ENCODE measurements at regions not wholly inside any gene's neighbourhood (a gene's known extent, or its start where the extent isn't known, plus 50 kb on each side); places are given as distances from the start of the nearest gene placed in this dataset.

DNA sequence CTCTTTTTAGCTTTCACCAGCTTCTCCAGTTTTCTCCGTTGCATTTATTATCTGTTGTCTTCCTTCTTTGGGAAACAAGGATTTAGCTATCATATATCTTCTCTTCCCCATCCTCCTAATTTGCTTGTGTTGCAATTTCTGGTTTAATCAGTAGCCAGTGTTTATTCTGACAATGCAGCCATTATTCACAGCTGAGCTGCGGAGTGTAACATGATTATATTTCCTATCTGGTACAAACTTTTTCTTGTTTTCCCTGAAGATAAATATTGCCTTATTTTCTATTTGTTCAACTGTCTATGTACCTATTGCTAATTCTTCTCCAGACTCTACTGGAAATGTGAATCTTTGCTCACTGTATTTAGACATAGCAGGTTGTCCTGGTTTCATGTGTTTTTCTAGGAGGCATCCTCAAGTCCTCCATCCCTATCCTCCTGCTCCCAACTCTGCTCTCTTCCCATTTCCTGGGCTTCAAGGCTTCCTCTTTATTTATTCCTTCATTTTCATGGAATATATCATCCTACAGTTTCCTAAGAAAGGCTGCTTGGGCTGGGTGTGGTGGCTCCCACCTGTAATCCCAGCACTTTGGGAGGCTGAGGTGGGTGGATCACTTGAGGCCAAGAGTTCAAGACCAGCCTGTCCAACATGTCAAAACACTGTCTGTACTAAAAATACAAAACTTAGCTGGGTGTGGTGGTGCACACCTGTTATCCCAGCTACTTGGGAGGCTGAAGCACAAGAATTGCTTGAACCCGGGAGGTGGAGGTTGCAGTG, 72.4 kb upstream of the KDM7A start:
- Histone ChIP-seq H3K4me1 (ENCODE audit: low read length) (peaks cover 10% of the 10 kb centered on the region), H3K4me3 (ENCODE audit: low read length) (no peak overlapping the region), H3K36me3 (replicated peaks; ENCODE audit: insufficient read depth, low read length) (no peaks in the 10 kb centered on the region), H3F3A (ENCODE audit: insufficient read depth, low read length) (peaks cover 9% of the 10 kb centered on the region; the same call in 1 of the 2 replicates), H3K27me3 (replicated peaks; ENCODE audit: insufficient read depth, low read length) (peaks cover 10% of the 10 kb centered on the region), H2AFZ (ENCODE audit: low read length) (no peak overlapping the region), H3K27ac (ENCODE audit: low read length) (no peak overlapping the region), H4K20me1 (ENCODE audit: insufficient read depth, low read length) (no peaks in the 10 kb centered on the region), H3K79me2 (ENCODE audit: low read length) (no peaks in the 10 kb centered on the region), H3K9me3 (replicated peaks; ENCODE audit: insufficient read depth, low read length) (no peaks in the 10 kb centered on the region), H3K4me2 (ENCODE audit: low read depth, low read length) (no peak overlapping the region), H3K9ac (ENCODE audit: low read length) (no peak overlapping the region), H3K9me2 (replicated peaks; ENCODE audit: insufficient read depth, low read length) (no peaks in the 10 kb centered on the region)
- TF ChIP-seq EZH2 (optimal IDR thresholded peaks at IDR 0.05; ENCODE audit: low read depth, low read length) = no peak
- TF ChIP-seq EZH2phosphoT487 (IDR thresholded peaks at IDR 0.05; ENCODE audit: low read length) = no peak
- TF ChIP-seq, protein P1, sequence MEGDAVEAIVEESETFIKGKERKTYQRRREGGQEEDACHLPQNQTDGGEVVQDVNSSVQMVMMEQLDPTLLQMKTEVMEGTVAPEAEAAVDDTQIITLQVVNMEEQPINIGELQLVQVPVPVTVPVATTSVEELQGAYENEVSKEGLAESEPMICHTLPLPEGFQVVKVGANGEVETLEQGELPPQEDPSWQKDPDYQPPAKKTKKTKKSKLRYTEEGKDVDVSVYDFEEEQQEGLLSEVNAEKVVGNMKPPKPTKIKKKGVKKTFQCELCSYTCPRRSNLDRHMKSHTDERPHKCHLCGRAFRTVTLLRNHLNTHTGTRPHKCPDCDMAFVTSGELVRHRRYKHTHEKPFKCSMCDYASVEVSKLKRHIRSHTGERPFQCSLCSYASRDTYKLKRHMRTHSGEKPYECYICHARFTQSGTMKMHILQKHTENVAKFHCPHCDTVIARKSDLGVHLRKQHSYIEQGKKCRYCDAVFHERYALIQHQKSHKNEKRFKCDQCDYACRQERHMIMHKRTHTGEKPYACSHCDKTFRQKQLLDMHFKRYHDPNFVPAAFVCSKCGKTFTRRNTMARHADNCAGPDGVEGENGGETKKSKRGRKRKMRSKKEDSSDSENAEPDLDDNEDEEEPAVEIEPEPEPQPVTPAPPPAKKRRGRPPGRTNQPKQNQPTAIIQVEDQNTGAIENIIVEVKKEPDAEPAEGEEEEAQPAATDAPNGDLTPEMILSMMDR (IDR thresholded peaks at IDR 0.05; ENCODE audit: low read length) = no peak
- no peak for DNase-seq

DNA sequence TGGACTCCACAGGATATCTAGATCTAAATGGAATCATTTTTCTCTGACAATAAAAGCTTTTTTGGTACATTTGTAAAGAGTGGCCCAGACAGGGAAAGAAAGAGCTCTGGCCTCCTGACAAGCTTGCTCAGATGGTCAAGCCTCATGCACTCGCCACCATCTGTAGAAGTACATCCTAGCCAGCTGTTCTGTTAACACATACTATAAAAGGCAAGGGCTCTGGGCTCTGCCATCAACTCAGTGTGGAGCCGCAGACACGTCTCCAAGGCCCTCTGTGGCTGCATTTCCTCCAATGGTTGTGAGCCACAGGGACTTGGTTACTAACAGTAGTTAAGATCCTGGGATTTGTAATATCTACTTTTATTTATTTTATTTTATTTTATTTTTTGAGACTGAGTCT, 70.8 kb upstream of the KDM7A start:
- no peak overlapping the region for H3K4me3 ChIP-seq (ENCODE audit: low read length)
- H3K36me3 ChIP-seq (replicated peaks; ENCODE audit: insufficient read depth, low read length) = no peaks in the 10 kb centered on the region
- H3K9me3 ChIP-seq (replicated peaks; ENCODE audit: insufficient read depth, low read length) = no peaks in the 10 kb centered on the region
- H4K20me1 ChIP-seq (ENCODE audit: insufficient read depth, low read length) = no peaks in the 10 kb centered on the region
- no peak for DNase-seq
- H3K9ac ChIP-seq (ENCODE audit: low read length) = no peak overlapping the region
- TF ChIP-seq EZH2phosphoT487 (IDR thresholded peaks at IDR 0.05; ENCODE audit: low read length) (no peak), EZH2 (optimal IDR thresholded peaks at IDR 0.05; ENCODE audit: low read depth, low read length) (no peak)
- TF ChIP-seq, protein P1 (IDR thresholded peaks at IDR 0.05; ENCODE audit: low read length) = no peak
- H3K4me2 ChIP-seq (ENCODE audit: low read depth, low read length) = no peak overlapping the region
- H2AFZ ChIP-seq (ENCODE audit: low read length) = no peak overlapping the region
- H3K9me2 ChIP-seq (replicated peaks; ENCODE audit: insufficient read depth, low read length) = no peaks in the 10 kb centered on the region
- peaks cover 20% of the 10 kb centered on the region for H3K27me3 ChIP-seq (replicated peaks; ENCODE audit: insufficient read depth, low read length)
- H3K4me1 ChIP-seq (ENCODE audit: low read length) = peaks cover 3% of the 10 kb centered on the region
- no peaks in the 10 kb centered on the region for H3K79me2 ChIP-seq (ENCODE audit: low read length)
- no peak overlapping the region for H3K27ac ChIP-seq (ENCODE audit: low read length)
- peaks cover 4% of the 10 kb centered on the region for H3F3A ChIP-seq (ENCODE audit: insufficient read depth, low read length)

DNA sequence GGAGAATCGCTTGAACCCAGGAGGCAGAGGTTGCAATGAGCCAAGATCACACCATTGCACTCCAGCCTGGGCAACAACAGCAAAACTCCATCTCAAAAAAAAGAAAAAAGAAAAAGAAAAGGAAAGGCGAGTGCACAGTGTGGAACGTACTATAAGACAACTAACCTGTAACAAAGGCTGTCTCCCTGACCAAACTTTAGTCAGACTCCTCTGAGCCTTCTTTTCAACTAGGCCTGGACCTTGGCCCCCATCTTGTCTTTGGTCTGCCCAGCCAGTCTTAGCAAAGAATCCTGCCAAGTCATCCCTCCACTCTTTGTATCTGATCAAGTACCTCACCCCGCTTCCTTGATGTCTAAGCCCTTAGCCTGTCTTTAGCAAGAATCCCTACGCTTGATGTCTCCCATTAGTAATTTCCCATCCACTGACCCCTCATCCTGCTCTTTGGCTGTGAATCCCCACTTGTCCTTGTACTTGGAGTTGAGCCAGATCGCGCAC, 68.9 kb upstream of the KDM7A start:
- Histone ChIP-seq H3K4me2 (ENCODE audit: low read depth, low read length) (no peak overlapping the region), H3K9me2 (replicated peaks; ENCODE audit: insufficient read depth, low read length) (no peaks in the 10 kb centered on the region), H3K4me3 (ENCODE audit: low read length) (no peak overlapping the region), H3F3A (ENCODE audit: insufficient read depth, low read length) (peaks cover 8% of the 10 kb centered on the region), H3K79me2 (ENCODE audit: low read length) (no peaks in the 10 kb centered on the region), H3K27me3 (replicated peaks; ENCODE audit: insufficient read depth, low read length) (peaks cover 33% of the 10 kb centered on the region), H2AFZ (ENCODE audit: low read length) (no peak overlapping the region), H3K36me3 (replicated peaks; ENCODE audit: insufficient read depth, low read length) (no peaks in the 10 kb centered on the region), H3K9me3 (replicated peaks; ENCODE audit: insufficient read depth, low read length) (no peaks in the 10 kb centered on the region), H3K27ac (ENCODE audit: low read length) (no peak overlapping the region), H4K20me1 (ENCODE audit: insufficient read depth, low read length) (no peaks in the 10 kb centered on the region), H3K9ac (ENCODE audit: low read length) (no peak overlapping the region), H3K4me1 (ENCODE audit: low read length) (peaks cover 9% of the 10 kb centered on the region)
- no peak for DNase-seq
- no peak for TF ChIP-seq EZH2 (optimal IDR thresholded peaks at IDR 0.05; ENCODE audit: low read depth, low read length)
- TF ChIP-seq EZH2phosphoT487 (IDR thresholded peaks at IDR 0.05; ENCODE audit: low read length) = no peak
- TF ChIP-seq, protein P1 (IDR thresholded peaks at IDR 0.05; ENCODE audit: low read length) = no peak
